ENCODE measurements at regions not wholly inside any gene's neighbourhood (a gene's known extent, or its start where the extent isn't known, plus 50 kb on each side); places are given as distances from the start of the nearest gene placed in this dataset.

DNA sequence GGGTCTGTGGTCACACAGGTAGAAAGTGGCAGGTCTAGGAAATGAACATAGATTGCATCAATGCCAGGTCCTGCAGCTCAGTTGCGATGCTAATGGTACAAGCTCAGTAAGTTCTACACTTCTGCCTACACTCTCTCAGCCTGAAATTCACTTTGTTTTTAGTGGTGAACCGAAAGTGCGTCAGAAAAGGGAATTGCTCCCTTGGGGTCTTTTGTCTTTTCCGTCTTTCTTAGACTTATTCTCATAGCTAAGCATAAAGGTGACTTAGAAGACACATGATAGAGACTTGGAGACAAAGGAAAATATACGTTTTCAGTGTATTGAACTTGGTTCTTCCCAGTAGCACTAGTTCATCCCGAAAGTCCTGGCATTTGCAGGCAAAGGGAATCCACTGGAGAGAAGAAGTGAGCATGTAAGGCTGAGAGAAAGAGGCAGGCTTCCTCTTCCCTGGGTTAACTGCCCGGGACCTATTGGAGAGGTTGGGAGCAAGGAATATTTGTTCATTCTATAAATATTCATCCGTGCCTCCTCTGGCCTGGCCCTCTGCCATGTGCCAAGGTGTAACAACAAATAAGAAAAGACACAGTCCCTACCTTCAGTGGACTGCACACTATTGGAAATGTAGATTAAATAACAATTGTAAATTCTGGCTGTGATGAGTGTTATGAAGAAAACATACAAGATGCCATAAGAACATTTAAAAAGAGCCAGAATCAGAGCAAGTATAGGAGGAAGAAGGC is 785.8 kb downstream of the MED13L start (continued):
- TF ChIP-seq SAP30 (IDR thresholded peaks at IDR 0.05; ENCODE audit: insufficient read depth, insufficient replicate concordance, low read length) (no peak), JUN (IDR thresholded peaks at IDR 0.05; ENCODE audit: low read depth, low read length) (no peak), NANOG (IDR thresholded peaks at IDR 0.05; ENCODE audit: insufficient read depth, low read depth, low read length, poor library complexity, severe bottlenecking) (no peak), CHD1 (IDR thresholded peaks at IDR 0.05; ENCODE audit: low read depth, low read length) (no peak)

All from H1 (cell line).